ENCODE measurements at regions not wholly inside any gene's neighbourhood (a gene's known extent, or its start where the extent isn't known, plus 50 kb on each side); places are given as distances from the start of the nearest gene placed in this dataset.
"Not testable (repeated sequence)": the region's sequence is repeated elsewhere in the genome, so short reads cannot be mapped to it uniquely, and the experiment has no call there.

DNA sequence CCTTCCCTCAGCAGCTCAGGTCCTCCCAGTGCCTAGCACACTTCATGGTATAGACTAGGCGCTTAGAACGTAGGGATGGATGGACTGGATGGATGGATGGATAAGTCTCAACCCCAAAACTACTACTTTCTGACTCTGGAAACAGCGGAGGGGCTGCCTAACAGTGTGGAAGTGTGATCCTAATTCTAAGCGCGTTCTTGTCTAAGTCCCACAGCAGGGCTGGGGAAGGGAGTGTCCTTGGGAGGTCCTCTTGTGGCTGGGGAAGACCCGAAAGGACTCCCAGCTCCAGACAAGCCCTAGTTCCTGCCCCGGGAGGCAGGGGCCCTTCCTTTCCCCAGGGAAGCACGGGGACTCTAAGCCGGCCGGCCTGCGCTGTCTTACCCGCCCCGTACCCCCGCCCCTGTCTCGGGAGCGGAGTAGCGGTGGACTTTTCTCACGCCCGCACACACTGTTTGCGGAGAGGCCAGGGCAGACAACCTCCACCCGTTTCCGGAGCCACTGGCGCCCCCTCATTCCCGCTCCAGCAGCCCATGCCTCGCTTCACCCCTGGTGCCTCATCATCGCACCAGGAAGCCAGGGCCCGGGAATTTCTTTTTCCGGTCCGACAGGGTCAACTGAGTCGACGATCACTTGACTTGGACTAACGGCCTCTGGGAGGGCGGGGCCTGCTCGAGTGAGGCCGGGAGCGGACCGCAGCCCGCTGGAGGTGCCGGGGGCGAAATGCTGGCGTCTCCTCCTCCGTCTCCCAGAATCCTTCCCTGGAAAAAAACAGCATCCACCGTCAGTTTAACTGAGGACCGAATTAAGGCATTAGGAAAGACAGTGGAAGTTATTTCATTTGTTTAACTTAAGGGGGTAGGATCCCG is 133.3 kb downstream of the TBC1D2B start:
- DNase-seq (ENCODE audit: insufficient read length, low spot score) (no peak), FAIRE-seq (no peak)
- TF ChIP-seq, protein P1, sequence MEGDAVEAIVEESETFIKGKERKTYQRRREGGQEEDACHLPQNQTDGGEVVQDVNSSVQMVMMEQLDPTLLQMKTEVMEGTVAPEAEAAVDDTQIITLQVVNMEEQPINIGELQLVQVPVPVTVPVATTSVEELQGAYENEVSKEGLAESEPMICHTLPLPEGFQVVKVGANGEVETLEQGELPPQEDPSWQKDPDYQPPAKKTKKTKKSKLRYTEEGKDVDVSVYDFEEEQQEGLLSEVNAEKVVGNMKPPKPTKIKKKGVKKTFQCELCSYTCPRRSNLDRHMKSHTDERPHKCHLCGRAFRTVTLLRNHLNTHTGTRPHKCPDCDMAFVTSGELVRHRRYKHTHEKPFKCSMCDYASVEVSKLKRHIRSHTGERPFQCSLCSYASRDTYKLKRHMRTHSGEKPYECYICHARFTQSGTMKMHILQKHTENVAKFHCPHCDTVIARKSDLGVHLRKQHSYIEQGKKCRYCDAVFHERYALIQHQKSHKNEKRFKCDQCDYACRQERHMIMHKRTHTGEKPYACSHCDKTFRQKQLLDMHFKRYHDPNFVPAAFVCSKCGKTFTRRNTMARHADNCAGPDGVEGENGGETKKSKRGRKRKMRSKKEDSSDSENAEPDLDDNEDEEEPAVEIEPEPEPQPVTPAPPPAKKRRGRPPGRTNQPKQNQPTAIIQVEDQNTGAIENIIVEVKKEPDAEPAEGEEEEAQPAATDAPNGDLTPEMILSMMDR (IDR thresholded peaks at IDR 0.05; ENCODE audit: insufficient read depth, missing control alignments): no peak

DNA sequence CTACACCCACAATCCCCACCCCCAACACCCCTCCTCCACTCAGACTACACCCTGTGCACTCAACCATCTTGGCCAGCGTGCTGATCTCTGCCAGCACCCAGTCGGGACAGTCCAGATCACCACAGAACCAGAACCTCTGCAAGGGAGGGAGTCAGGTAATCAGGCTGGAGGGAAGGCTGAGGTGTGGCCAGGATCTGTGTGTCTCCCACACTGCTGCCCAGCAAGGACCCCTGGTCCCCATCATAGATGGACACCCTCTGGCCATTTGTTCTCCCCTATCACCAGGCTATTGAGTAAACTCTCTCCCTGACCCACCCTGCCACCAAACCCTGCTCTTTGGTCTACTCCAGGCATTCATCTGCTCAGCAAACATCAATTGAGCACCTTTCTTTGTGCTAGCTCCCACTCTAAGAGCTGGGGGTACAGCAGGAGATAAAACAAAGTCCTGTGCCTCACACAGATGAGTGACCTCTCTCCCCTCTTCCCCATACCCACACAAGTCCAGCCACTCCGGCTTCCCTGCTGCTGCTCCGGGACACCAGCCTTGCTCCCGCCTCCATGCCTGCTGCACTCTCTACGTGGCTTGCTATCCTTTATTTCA is 134.8 kb downstream of the TBC1D2B start:
- DNase-seq (ENCODE audit: insufficient read length, low spot score) (no peak), FAIRE-seq (no peak)
- TF ChIP-seq, protein P1 (IDR thresholded peaks at IDR 0.05; ENCODE audit: insufficient read depth, missing control alignments): no peak

DNA sequence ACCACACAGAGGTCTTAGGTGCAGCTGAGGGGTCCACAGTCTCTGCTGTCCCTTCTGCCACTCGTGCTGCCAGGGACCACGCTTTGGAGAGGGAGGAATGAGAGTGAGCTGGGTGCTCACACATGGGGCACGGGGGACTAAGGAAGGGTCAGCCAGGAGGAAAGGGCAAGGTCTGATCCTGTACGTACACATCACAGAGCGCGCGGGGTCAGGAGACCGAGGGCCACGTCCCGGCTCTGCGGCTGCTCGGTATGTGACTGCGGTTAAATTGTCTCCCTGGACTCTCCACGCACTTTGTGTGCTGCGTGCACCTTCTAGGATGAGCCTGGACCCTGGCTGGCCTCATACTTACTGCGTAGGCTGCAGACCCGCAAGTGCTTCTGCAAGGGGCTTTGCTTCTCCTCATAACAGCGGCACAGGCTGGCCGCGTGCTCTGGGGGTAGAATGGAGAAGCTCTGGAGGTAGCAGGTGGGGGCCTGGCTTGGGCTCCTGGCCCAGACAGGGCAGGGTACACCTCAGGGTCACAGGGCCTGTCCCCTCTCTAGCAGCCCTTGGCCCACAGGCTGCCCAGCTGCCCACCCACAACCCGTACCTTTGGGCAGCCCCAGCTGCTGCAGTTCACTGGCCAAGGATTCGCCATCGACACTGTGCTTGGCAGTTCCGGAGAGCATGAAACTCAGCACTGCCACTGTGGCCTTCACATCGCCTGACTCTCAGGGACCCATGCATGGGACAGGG is 136.3 kb downstream of the TBC1D2B start:
- not testable (repeated sequence) for FAIRE-seq; DNase-seq (ENCODE audit: insufficient read length, low spot score)

DNA sequence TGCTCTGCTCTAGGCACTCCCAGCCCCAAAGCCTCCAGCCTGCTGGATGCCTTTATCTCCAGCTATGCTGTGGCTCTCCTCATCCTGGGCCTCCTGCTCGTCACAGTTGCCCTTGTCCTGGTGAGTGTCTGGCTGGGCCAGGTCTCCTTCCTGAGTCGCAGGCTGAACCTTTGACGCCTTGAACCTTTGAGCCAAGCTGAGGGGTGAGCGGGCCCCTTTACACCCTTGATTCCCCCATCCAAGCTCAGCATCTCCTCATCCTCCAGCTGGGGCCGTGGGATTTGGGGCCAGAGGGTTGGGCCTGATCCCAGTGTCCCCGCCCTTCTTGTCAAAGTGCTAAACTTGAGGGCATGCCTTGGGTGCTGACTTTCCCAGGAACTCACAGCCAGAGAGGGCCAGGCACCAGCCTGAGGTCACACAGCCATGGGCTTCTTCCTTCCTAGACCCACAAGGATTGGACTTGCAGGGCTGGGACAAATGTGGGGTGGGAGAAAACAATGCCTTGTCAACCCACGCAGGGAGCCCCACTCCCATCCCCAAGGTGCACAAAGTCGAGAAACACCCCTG is 137.0 kb downstream of the TBC1D2B start:
- TF ChIP-seq, protein P1 (IDR thresholded peaks at IDR 0.05; ENCODE audit: insufficient read depth, missing control alignments): no peak
- FAIRE-seq: no peak
- DNase-seq (ENCODE audit: insufficient read length, low spot score): no peak

DNA sequence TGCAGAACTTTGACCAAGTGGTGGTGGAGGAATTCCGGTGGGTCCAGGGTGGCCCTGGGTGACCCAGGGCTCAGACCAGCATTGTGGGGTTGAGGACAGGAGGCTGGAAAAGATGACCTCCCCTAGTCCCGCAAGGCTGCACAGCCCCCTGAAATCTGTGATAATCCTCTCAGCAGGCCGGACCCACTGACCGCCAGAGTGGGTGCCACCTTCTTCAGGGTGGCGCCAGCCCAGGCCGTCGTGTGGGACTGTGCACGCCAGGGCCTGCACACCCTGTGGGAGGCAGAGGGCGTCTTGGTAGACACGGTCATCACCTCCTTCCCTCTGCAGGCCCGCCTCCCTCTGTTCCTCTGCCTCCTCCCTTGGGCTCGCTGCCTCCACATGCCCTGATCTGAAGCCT is 137.7 kb downstream of the TBC1D2B start:
- no peak for FAIRE-seq

DNA sequence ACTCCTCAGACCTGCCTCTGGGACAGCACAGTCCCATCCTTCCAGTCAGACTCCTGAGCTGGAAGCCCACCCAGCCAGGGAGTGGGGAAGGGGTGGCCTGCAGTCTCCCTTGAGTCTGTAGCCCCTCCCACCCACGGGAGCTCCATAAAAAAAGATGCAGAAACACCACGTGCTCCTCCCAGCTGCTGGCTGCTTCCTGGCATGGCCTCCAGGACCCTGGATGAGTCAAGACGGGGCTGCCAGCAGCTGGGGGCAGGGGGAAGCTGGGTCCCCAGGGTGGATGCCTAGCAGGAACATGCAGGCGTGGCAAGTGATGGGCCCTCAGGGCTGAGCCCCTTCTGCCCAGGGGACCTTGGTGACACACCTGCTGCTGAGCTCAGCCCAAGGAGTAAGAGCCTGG is 138.5 kb downstream of the TBC1D2B start:
- FAIRE-seq; DNase-seq (ENCODE audit: insufficient read length, low spot score): not testable (repeated sequence)

More for the DNA sequence above, 137.7 kb downstream of the TBC1D2B start:
- TF ChIP-seq, protein P1 (IDR thresholded peaks at IDR 0.05; ENCODE audit: insufficient read depth, missing control alignments): no peak
- DNase-seq (ENCODE audit: insufficient read length, low spot score): no peak

DNA sequence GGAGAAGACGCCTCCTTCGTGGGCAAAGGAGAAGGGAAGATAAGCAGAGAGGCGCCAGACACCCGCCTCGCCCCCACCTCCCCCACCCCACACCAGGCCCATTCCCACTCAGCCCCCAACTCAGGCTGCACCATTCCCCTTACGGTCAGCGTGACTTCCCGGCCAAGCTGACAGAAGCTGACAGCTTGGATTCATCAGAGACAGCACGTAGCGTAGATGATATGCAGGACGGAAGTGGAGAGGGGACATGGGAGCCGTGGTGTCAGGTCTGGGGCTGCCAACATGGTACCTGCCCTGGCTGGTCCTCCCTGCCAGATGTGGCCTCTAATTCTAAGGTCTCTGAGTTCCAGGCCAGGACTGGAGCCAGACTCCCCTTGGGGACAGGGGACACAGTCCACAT is 139.0 kb downstream of the TBC1D2B start:
- FAIRE-seq; DNase-seq (ENCODE audit: insufficient read length, low spot score): not testable (repeated sequence)

DNA sequence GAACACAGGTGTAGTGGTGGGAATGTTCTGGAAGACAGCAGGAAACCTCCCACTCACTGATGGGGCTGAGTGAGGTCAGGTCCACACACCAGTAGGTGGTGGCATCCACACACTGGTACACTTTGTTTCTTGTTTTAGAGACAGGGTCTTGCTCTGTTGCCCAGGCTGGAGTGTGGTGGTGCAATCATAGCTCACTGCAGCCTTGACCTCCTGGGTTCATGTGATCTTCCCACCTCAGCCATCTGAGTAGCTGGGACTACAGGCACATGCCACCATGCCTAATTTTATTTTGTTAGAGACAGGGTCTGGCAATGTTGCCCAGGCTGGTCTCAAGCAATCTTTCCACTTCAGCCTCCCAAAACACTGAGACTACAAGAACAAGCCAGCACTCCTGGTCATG is 140.9 kb downstream of the TBC1D2B start:
- not testable (repeated sequence) for DNase-seq (ENCODE audit: insufficient read length, low spot score); FAIRE-seq

DNA sequence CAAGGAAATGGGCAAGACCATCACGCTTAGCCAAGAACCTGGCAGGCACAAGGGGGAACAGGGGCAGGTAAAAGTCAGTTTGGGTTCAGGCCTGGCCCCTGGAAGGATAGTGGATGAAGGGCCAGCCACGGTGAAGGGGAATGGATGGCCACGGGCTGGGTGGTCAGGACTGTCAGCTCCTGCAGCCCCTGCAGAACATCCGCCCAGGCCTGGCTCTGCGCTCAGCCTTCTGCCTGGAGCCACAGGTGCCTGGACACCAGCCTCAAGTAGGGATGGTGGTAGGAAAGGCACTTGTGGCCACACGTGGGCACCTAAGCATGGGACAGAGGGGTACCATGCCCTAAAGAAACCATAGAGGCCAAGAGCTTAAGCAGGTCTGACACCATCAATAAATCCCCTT is 143.0 kb downstream of the TBC1D2B start:
- not testable (repeated sequence) for FAIRE-seq; DNase-seq (ENCODE audit: insufficient read length, low spot score)

DNA sequence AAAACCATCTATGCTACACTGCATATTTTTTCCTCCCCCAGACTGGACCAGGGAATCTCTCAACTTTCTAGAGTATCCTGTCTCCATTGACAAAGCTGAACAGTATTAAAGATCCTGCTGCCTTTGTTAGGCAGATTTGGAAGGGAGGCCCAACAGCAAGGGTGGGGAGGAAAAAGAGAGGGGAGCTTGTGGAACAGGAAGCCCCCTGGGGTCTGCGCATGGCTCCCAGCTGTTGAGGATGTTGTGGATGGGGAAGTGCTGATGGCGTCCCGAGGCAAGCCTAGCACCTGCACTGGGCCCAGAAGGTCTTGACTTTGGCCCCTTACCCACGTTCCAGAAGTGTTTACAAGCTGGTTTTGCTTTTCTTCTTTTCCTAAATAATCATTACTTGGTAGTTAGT is 146.6 kb downstream of the TBC1D2B start:
- FAIRE-seq; DNase-seq (ENCODE audit: insufficient read length, low spot score): not testable (repeated sequence)

DNA sequence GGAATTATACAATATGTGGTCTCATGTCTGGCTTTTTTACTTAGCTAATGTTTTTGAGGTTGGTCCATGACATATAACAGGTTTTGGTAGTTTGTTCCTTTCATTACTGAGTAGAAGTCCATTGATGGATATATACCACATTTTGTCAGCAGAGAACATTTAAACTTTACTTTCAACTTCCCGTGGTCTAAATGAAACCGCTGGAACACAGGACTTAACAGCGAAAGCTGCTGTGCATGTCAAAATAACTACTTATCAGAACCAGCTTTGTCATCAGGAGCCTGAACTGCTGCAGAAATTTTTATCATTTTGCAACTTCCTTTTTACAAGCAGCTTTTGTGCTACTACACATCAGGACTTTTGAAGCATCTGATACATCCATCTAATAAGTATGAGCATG is 147.0 kb downstream of the TBC1D2B start:
- not testable (repeated sequence) for DNase-seq (ENCODE audit: insufficient read length, low spot score); FAIRE-seq

DNA sequence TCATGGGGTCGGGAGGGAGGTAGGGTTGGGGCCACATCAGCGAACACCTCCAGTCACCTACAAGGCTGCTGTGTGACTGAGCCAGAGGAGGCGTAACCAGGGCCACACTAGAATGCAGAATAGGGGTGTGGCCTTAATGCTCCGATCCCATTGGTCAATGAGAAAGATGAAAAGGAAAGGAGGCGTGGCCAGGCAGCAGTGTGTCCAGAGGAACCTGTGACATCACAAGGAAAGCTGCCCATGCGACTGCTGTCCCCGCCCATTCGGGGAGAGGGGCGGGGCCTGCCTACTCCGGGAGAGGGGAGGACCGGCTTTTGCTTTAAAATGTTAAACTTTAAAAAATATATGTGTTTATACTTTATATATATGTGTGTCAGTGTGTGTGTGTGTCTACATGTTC is 150.7 kb downstream of the TBC1D2B start:
- DNase-seq (ENCODE audit: insufficient read length, low spot score); FAIRE-seq: not testable (repeated sequence)

DNA sequence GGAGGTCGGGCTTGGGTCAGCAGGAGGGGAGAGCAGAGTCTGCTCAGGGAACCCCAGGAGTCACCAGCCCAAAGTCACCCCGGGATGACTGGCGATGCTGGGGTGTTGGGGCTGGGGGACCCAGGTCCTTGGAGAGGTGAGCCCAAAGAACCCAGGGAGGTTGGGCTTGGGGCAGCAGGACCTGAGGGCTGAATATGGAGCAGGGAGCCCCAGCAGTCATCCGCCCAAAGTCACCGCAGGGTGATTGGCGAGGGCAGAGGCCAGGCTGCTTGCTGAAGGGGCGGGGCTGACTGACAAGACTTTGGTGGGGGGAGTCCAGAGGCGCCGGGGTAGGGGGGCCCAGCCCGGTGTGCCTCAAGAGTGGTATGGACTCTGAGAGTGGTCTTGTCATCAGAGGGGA is 151.2 kb downstream of the TBC1D2B start:
- FAIRE-seq; DNase-seq (ENCODE audit: insufficient read length, low spot score): not testable (repeated sequence)

DNA sequence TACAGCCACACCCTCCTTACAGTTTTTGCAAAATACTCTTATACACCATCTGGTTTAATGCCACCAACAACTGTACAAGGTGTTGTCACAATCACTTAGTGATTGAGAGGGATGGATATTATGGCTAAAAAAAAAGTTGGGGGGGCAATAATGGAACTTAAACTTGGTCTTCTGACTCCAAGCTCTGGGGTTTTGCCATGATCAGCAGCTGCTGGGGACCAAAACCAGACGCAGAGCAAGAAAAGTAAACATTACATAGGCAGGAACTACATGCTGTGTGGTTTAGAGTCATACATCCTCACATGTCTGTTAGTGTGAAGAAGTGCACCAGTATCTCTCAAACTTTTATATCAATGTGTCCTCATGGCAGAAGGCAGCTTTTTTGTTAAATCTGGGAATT is 152.4 kb downstream of the TBC1D2B start:
- FAIRE-seq; DNase-seq (ENCODE audit: insufficient read length, low spot score): not testable (repeated sequence)

All from D721Med (cell line).